Neural cell (in vitro differentiated cells): ENCODE measurements at regions not wholly inside any gene's neighbourhood (a gene's known extent, or its start where the extent isn't known, plus 50 kb on each side); places are given as distances from the start of the nearest gene placed in this dataset.

Experiments used
- CTCF ChIP-seq: fragments of 450-650 bp; IDR thresholded peaks from 2 replicates; pipeline ENCODE4 v1.5.1; 2014; ENCODE audit warnings: antibody characterized with exemption, mild to moderate bottlenecking, moderate library complexity; ENCODE audit not compliant: poor library complexity, severe bottlenecking
- EP300 ChIP-seq: fragments of 450-650 bp; conservative IDR thresholded peaks from 2 replicates; pipeline ENCODE4 v1.6.1; 2014; ENCODE audit warnings: antibody characterized with exemption, mild to moderate bottlenecking, moderate library complexity; ENCODE audit not compliant: poor library complexity, severe bottlenecking
- EZH2 ChIP-seq: fragments of 200-600, 300-800 bp; shearing (Covaris generic), sonication (generic); IDR thresholded peaks from 2 replicates; pipeline ENCODE4 v1.6.1; 2014; ENCODE audit warnings: antibody characterized with exemption, low read length, borderline replicate concordance, mild to moderate bottlenecking; ENCODE audit not compliant: insufficient read depth, poor library complexity, severe bottlenecking
- POLR2AphosphoS5 ChIP-seq: IDR thresholded peaks from 2 replicates; pipeline ENCODE4 v1.6.1; 2012
- RAD21 ChIP-seq: fragments of 450-650 bp; conservative IDR thresholded peaks from 2 replicates; pipeline ENCODE4 v1.6.1; 2014; ENCODE audit warnings: antibody characterized with exemption, mild to moderate bottlenecking, moderate library complexity
- SMC3 ChIP-seq: fragments of 450-650 bp; conservative IDR thresholded peaks from 2 replicates; pipeline ENCODE4 v1.6.1; 2014; ENCODE audit warnings: antibody characterized with exemption, mild to moderate bottlenecking, moderate library complexity; ENCODE audit not compliant: poor library complexity
- TAF1 ChIP-seq: IDR thresholded peaks from 2 replicates; pipeline ENCODE4 v1.6.1; 2012; ENCODE audit warnings: low read depth
- TF ChIP-seq, protein P1 (sequence below): IDR thresholded peaks from 2 replicates; pipeline ENCODE4 v1.6.1; 2012; ENCODE audit warnings: borderline replicate concordance

GRCh38 chr2:116948258-116948657 lies 866.2 kb upstream of the DDX18 start:
- TF ChIP-seq, protein P1, sequence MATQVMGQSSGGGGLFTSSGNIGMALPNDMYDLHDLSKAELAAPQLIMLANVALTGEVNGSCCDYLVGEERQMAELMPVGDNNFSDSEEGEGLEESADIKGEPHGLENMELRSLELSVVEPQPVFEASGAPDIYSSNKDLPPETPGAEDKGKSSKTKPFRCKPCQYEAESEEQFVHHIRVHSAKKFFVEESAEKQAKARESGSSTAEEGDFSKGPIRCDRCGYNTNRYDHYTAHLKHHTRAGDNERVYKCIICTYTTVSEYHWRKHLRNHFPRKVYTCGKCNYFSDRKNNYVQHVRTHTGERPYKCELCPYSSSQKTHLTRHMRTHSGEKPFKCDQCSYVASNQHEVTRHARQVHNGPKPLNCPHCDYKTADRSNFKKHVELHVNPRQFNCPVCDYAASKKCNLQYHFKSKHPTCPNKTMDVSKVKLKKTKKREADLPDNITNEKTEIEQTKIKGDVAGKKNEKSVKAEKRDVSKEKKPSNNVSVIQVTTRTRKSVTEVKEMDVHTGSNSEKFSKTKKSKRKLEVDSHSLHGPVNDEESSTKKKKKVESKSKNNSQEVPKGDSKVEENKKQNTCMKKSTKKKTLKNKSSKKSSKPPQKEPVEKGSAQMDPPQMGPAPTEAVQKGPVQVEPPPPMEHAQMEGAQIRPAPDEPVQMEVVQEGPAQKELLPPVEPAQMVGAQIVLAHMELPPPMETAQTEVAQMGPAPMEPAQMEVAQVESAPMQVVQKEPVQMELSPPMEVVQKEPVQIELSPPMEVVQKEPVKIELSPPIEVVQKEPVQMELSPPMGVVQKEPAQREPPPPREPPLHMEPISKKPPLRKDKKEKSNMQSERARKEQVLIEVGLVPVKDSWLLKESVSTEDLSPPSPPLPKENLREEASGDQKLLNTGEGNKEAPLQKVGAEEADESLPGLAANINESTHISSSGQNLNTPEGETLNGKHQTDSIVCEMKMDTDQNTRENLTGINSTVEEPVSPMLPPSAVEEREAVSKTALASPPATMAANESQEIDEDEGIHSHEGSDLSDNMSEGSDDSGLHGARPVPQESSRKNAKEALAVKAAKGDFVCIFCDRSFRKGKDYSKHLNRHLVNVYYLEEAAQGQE, result no peak
- no peak for TF ChIP-seq CTCF
- no peak for TF ChIP-seq TAF1
- no peak for TF ChIP-seq EP300
- no peak for TF ChIP-seq POLR2AphosphoS5
- TF ChIP-seq SMC3, result no peak
- no peak for TF ChIP-seq RAD21
- no peak for TF ChIP-seq EZH2
